ENCODE measurements at regions not wholly inside any gene's neighbourhood (a gene's known extent, or its start where the extent isn't known, plus 50 kb on each side); places are given as distances from the start of the nearest gene placed in this dataset.

DNA sequence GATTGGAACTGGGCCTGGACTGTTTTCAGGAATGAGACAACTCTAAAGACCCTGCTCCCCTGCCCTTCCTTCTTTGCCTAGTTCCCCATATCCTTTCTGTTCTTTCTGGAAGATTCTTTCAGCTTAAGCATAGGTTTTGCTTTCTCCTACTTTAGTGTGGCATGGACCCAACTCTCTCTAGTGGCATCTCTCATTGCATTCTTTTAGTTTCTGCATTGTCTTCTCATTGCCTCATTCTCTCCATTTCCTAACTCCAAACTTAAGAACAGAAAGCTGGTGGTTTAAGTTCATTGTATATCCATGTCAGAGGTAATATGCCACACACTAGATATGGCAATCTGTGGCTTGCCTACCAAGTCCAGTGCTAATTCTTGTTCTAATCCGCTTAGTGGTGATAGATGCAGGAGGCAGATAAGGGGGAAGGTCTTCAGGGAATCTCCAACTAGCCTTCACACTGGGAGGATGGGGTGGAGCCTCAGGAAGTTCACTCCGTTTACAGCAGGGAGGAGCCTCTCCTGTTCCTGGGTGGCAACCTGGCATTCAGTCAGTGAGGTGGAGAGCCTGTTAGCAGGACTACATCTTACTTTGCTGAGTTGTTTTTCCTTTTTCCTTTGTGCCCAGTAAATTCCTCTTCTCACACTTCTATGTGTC, 165.1 kb upstream of the LMNTD1 start:
- TF ChIP-seq, protein P1, sequence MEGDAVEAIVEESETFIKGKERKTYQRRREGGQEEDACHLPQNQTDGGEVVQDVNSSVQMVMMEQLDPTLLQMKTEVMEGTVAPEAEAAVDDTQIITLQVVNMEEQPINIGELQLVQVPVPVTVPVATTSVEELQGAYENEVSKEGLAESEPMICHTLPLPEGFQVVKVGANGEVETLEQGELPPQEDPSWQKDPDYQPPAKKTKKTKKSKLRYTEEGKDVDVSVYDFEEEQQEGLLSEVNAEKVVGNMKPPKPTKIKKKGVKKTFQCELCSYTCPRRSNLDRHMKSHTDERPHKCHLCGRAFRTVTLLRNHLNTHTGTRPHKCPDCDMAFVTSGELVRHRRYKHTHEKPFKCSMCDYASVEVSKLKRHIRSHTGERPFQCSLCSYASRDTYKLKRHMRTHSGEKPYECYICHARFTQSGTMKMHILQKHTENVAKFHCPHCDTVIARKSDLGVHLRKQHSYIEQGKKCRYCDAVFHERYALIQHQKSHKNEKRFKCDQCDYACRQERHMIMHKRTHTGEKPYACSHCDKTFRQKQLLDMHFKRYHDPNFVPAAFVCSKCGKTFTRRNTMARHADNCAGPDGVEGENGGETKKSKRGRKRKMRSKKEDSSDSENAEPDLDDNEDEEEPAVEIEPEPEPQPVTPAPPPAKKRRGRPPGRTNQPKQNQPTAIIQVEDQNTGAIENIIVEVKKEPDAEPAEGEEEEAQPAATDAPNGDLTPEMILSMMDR (IDR thresholded peaks at IDR 0.05): no peak
- TF ChIP-seq POLR2A (IDR thresholded peaks at IDR 0.05): no peak

Data from gastroesophageal sphincter (tissue), 3 donors.